OCI-LY1 (cell line): ENCODE measurements at regions not wholly inside any gene's neighbourhood (a gene's known extent, or its start where the extent isn't known, plus 50 kb on each side); places are given as distances from the start of the nearest gene placed in this dataset.

Experiments used
- H2AFZ ChIP-seq: fragments of 200-600 bp; sonication (generic), shearing (Covaris generic); 2 replicates; pipeline ENCODE4 v1.6.0; 2014; ENCODE audit warnings: antibody characterized with exemption, mild to moderate bottlenecking, low read length
- H3F3A ChIP-seq: fragments of 200-600 bp; sonication (generic), shearing (Covaris generic); 2 replicates; pipeline ENCODE4 v1.6.0; 2014; ENCODE audit warnings: mild to moderate bottlenecking, antibody characterized with exemption, low read length, moderate library complexity; ENCODE audit not compliant: insufficient read depth
- H3K27ac ChIP-seq: fragments of 200-600 bp; sonication (generic); 2 replicates; pipeline ENCODE4 v1.5.1; 2014; ENCODE audit warnings: low read length, mixed run types, mild to moderate bottlenecking, low read depth; ENCODE audit not compliant: poor library complexity, severe bottlenecking
- H3K27me3 ChIP-seq: fragments of 200-600 bp; sonication (generic); 2 replicates; pipeline ENCODE4 v1.6.0; 2014; ENCODE audit warnings: antibody characterized with exemption, mild to moderate bottlenecking, low read length, moderate library complexity; ENCODE audit not compliant: insufficient read depth
- H3K36me3 ChIP-seq: fragments of 200-600 bp; sonication (generic); 2 replicates; pipeline ENCODE4 v1.6.1; 2014; ENCODE audit warnings: mild to moderate bottlenecking, antibody characterized with exemption, low read length, moderate library complexity, mixed read lengths; ENCODE audit not compliant: insufficient read depth
- H3K4me1 ChIP-seq: fragments of 200-600 bp; sonication (generic); 2 replicates; pipeline ENCODE4 v1.5.1; 2014; ENCODE audit warnings: mild to moderate bottlenecking, low read length, moderate library complexity; ENCODE audit not compliant: insufficient read depth, severe bottlenecking
- H3K4me2 ChIP-seq: fragments of 200-600 bp; sonication (generic), shearing (Covaris generic); 2 replicates; pipeline ENCODE4 v1.6.1; 2014; ENCODE audit warnings: low read length
- H3K4me3 ChIP-seq: fragments of 200-600 bp; sonication (generic); 2 replicates; pipeline ENCODE4 v1.5.1; 2014; ENCODE audit warnings: low read length, low read depth, mild to moderate bottlenecking, mixed read lengths; ENCODE audit not compliant: poor library complexity, severe bottlenecking
- H3K79me2 ChIP-seq: fragments of 200-600 bp; shearing (Covaris generic); 2 replicates; pipeline ENCODE4 v1.6.1; 2016; ENCODE audit warnings: mixed run types, low read length, mixed read lengths; ENCODE audit not compliant: insufficient read depth
- H3K9ac ChIP-seq: fragments of 200-600 bp; sonication (generic), shearing (Covaris generic); 2 replicates; pipeline ENCODE4 v1.6.1; 2014; ENCODE audit warnings: mild to moderate bottlenecking, low read length, mixed read lengths
- H3K9me2 ChIP-seq: fragments of 200-600 bp; sonication (generic), shearing (Covaris generic); 2 replicates; pipeline ENCODE4 v1.6.1; 2014; ENCODE audit warnings: low read depth, mild to moderate bottlenecking, low read length, mixed read lengths
- H3K9me3 ChIP-seq: fragments of 200-600 bp; shearing (Covaris generic); 2 replicates; pipeline ENCODE4 v1.6.1; 2014; ENCODE audit warnings: low read length, mixed read lengths
- H4K20me1 ChIP-seq: fragments of 200-600 bp; sonication (generic), shearing (Covaris generic); 2 replicates; pipeline ENCODE4 v1.6.0; 2016; ENCODE audit warnings: mild to moderate bottlenecking, low read length; ENCODE audit not compliant: insufficient read depth
- EZH2 ChIP-seq: fragments of 200-600 bp; sonication (generic), shearing (Covaris generic); IDR thresholded peaks from 2 replicates; pipeline ENCODE4 v1.8.0; 2017; ENCODE audit warnings: borderline replicate concordance, mixed run types, mild to moderate bottlenecking, antibody characterized with exemption, low read length, moderate library complexity, mixed read lengths
- TF ChIP-seq, protein P1 (sequence below): fragments of 200-600 bp; sonication (generic), shearing (Covaris generic); IDR thresholded peaks from 2 replicates; pipeline ENCODE4 v1.5.1; 2017; ENCODE audit warnings: mild to moderate bottlenecking, antibody characterized with exemption, low read length, moderate library complexity, mixed read lengths

DNA sequence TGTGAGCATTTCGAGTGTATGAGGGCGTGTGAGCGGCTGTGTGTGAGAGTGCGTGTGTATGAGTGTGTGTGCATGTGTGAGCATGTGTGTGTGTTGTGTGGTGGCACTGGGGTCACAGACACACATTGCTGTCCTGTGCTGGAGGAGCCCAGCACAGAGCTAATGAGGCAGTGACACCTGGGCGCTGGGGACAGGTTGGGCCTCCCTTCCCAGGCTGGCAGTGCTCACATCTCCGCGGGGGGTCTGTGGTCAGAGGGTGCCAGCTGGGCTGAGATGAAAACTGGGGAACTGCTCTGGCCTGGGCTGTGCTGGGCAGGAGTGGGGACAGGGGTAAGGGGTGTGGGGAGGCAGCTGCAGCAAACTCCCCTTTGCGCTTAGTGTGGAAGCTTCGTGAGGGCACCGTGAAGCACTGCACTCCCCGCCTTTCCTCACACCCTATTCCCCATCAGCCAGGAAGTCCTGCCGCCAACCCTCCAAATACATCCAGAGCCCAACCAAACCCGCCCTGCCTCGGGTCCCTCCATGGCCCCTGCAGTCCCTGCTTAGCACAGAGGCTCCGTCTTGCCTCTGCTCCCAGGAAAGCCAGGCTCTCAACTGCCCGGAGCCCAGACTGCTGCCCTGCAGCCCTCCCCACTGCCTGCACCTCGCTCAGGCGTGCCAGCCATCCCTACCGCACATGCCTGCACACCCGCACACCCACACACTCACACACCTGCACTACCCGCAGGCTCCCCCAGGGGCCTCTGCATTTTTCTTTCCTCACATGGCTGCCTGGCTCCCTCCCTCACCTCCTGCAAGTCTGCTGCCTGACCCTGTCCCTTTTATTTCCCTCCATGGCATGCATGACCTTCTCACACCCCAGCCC lies 62.0 kb upstream of the THY1 start:
- H4K20me1 ChIP-seq, result no peaks in the 10 kb centered on the region
- H3F3A ChIP-seq, result no peaks in the 10 kb centered on the region
- no peaks in the 10 kb centered on the region for H3K36me3 ChIP-seq
- H3K27ac ChIP-seq, result no peak overlapping the region
- no peak overlapping the region for H3K9ac ChIP-seq
- H2AFZ ChIP-seq, result no peak overlapping the region
- no peaks in the 10 kb centered on the region for H3K9me3 ChIP-seq
- H3K79me2 ChIP-seq, result no peaks in the 10 kb centered on the region
- no peak for TF ChIP-seq EZH2
- TF ChIP-seq, protein P1, sequence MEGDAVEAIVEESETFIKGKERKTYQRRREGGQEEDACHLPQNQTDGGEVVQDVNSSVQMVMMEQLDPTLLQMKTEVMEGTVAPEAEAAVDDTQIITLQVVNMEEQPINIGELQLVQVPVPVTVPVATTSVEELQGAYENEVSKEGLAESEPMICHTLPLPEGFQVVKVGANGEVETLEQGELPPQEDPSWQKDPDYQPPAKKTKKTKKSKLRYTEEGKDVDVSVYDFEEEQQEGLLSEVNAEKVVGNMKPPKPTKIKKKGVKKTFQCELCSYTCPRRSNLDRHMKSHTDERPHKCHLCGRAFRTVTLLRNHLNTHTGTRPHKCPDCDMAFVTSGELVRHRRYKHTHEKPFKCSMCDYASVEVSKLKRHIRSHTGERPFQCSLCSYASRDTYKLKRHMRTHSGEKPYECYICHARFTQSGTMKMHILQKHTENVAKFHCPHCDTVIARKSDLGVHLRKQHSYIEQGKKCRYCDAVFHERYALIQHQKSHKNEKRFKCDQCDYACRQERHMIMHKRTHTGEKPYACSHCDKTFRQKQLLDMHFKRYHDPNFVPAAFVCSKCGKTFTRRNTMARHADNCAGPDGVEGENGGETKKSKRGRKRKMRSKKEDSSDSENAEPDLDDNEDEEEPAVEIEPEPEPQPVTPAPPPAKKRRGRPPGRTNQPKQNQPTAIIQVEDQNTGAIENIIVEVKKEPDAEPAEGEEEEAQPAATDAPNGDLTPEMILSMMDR, result no peak
- H3K27me3 ChIP-seq, result no peaks in the 10 kb centered on the region
- H3K4me1 ChIP-seq, result peaks cover 10% of the 10 kb centered on the region
- H3K4me2 ChIP-seq, result no peak overlapping the region
- no peaks in the 10 kb centered on the region for H3K9me2 ChIP-seq
- no peak overlapping the region for H3K4me3 ChIP-seq

DNA sequence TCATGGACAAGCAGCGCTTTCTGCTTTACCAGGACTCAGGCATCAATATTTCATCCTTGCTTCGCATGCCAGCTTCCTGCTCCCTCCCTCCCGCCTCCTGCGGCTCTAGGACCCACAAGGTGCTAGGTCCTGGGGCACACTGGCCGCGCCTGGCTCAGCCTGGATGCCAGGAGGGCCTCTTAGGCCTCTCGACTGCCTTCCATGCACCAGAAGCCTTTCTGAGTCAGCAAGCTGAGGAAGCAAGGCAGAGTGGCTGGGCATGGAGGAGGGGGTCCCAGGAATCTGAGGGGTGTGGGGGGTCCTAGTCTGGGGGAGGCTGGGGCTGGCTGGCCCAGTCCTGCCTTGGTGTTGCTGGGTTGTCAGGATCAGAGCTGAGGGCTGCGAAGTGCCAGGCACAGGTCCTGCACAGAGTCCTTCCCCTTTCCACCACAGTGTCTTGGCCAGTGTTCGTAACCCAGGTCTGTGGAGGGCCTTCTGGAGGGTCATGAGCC lies 61.0 kb upstream of the THY1 start:
- Histone ChIP-seq H3F3A (no peaks in the 10 kb centered on the region), H3K27ac (no peak overlapping the region), H3K79me2 (no peaks in the 10 kb centered on the region), H3K4me1 (peaks cover 10% of the 10 kb centered on the region), H3K9ac (no peak overlapping the region), H3K27me3 (no peaks in the 10 kb centered on the region), H4K20me1 (no peaks in the 10 kb centered on the region), H2AFZ (no peak overlapping the region), H3K4me3 (no peak overlapping the region), H3K9me2 (no peaks in the 10 kb centered on the region), H3K4me2 (no peak overlapping the region), H3K36me3 (no peaks in the 10 kb centered on the region), H3K9me3 (no peaks in the 10 kb centered on the region)
- TF ChIP-seq, protein P1, result no peak
- no peak for TF ChIP-seq EZH2

DNA sequence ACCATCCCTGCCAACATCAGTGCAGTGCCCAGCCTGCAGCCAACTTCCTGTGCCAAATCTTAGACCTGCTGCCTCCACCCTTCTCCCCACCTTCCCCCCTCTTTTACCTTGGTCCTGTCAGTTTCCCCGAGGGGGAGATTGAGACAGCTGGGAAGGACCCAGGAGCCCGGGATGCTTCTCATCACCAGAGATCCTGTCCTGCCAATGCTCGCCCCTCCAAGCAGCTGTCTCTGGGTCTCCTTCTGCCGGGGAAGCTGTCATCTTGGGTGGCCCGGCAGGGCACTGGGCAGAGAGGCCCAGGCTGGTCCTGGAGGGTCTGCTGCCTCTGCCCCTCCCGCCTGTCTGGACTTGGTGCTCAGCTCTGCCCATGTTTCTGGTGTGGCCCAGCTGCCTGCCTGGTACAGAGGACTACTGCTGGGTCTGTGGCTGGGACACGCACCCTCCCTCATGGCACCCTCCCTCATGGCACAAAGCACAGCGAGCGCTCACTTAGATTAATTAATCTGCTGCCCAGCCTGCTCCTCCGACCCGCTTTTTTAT lies 60.4 kb upstream of the THY1 start:
- Histone ChIP-seq H3K4me3 (no peak overlapping the region), H3K27ac (no peak overlapping the region), H3K9me2 (no peaks in the 10 kb centered on the region), H3K4me2 (no peak overlapping the region), H3K27me3 (no peaks in the 10 kb centered on the region), H3K9ac (no peak overlapping the region), H3K79me2 (no peaks in the 10 kb centered on the region), H2AFZ (no peak overlapping the region), H4K20me1 (no peaks in the 10 kb centered on the region), H3K4me1 (peaks cover 10% of the 10 kb centered on the region), H3K9me3 (no peaks in the 10 kb centered on the region), H3K36me3 (no peaks in the 10 kb centered on the region), H3F3A (no peaks in the 10 kb centered on the region)
- TF ChIP-seq, protein P1, result no peak
